HUES48 (cell line): ENCODE measurements at regions not wholly inside any gene's neighbourhood (a gene's known extent, or its start where the extent isn't known, plus 50 kb on each side); places are given as distances from the start of the nearest gene placed in this dataset.

Experiments
- H3K27ac ChIP-seq: one replicate; pipeline ENCODE4 v1.7.0; 2013; ENCODE audit warnings: low read depth, low read length, inconsistent platforms
- H3K27me3 ChIP-seq: 2 replicates; pipeline ENCODE4 v1.6.1; 2013; ENCODE audit warnings: mild to moderate bottlenecking, low read length; ENCODE audit not compliant: control insufficient read depth, insufficient read depth
- H3K36me3 ChIP-seq: 2 replicates; pipeline ENCODE4 v1.6.1; 2013; ENCODE audit warnings: low read length; ENCODE audit not compliant: control insufficient read depth, insufficient read depth
- H3K4me1 ChIP-seq: 2 replicates; pipeline ENCODE4 v1.6.1; 2013; ENCODE audit warnings: mild to moderate bottlenecking, low read length; ENCODE audit not compliant: control insufficient read depth, insufficient read depth
- H3K4me3 ChIP-seq: 2 replicates; pipeline ENCODE4 v1.5.1; 2013; ENCODE audit warnings: mild to moderate bottlenecking, low read depth, low read length
- H3K9ac ChIP-seq: 2 replicates; pipeline ENCODE4 v1.6.1; 2013; ENCODE audit warnings: mild to moderate bottlenecking, low read depth, low read length, moderate library complexity
- H3K9me3 ChIP-seq: 2 replicates; pipeline ENCODE4 v1.6.1; 2013; ENCODE audit warnings: low read length; ENCODE audit not compliant: control insufficient read depth, insufficient read depth

GRCh38 chr13:22265563-22265962 lies 594.7 kb downstream of the FGF9 start:
- H3K9me3 ChIP-seq, result no peaks in the 10 kb centered on the region
- no peaks in the 10 kb centered on the region for H3K4me1 ChIP-seq
- H3K27me3 ChIP-seq, result no peaks in the 10 kb centered on the region
- H3K4me3 ChIP-seq, result no peak overlapping the region
- H3K36me3 ChIP-seq, result no peaks in the 10 kb centered on the region
- no peak overlapping the region for H3K27ac ChIP-seq
- H3K9ac ChIP-seq, result no peak overlapping the region

- H3K9ac ChIP-seq, result no peak overlapping the region
- H3K36me3 ChIP-seq, result no peaks in the 10 kb centered on the region
- H3K4me1 ChIP-seq, result no peaks in the 10 kb centered on the region
- no peak overlapping the region for H3K4me3 ChIP-seq
- H3K9me3 ChIP-seq, result no peaks in the 10 kb centered on the region
- no peaks in the 10 kb centered on the region for H3K27me3 ChIP-seq
- no peak overlapping the region for H3K27ac ChIP-seq
These were observed 600.0 kb downstream of the FGF9 start for GRCh38 chr13:22270881-22271280.

GRCh38 chr13:22271903-22272302 lies 601.0 kb downstream of the FGF9 start:
- H3K4me1 ChIP-seq, result no peaks in the 10 kb centered on the region

GRCh38 chr13:22275393-22275792 lies 604.5 kb downstream of the FGF9 start:
- Histone ChIP-seq H3K27me3 (no peaks in the 10 kb centered on the region), H3K36me3 (no peaks in the 10 kb centered on the region), H3K9ac (no peak overlapping the region), H3K4me1 (no peaks in the 10 kb centered on the region), H3K9me3 (no peaks in the 10 kb centered on the region), H3K27ac (no peak overlapping the region), H3K4me3 (no peak overlapping the region)

More at GRCh38 chr13:22271903-22272302, 601.0 kb downstream of the FGF9 start:
- no peaks in the 10 kb centered on the region for H3K36me3 ChIP-seq
- no peak overlapping the region for H3K9ac ChIP-seq
- no peak overlapping the region for H3K4me3 ChIP-seq
- no peaks in the 10 kb centered on the region for H3K9me3 ChIP-seq
- H3K27ac ChIP-seq, result no peak overlapping the region
- H3K27me3 ChIP-seq, result no peaks in the 10 kb centered on the region

GRCh38 chr13:22276616-22277015 lies 605.7 kb downstream of the FGF9 start:
- Histone ChIP-seq H3K27ac (no peak overlapping the region), H3K36me3 (no peaks in the 10 kb centered on the region), H3K4me3 (no peak overlapping the region), H3K4me1 (no peaks in the 10 kb centered on the region), H3K27me3 (no peaks in the 10 kb centered on the region), H3K9ac (no peak overlapping the region), H3K9me3 (no peaks in the 10 kb centered on the region)

- Histone ChIP-seq H3K9me3 (no peaks in the 10 kb centered on the region), H3K4me1 (no peaks in the 10 kb centered on the region), H3K36me3 (no peaks in the 10 kb centered on the region), H3K4me3 (no peak overlapping the region), H3K27ac (no peak overlapping the region), H3K27me3 (no peaks in the 10 kb centered on the region), H3K9ac (no peak overlapping the region)
These were observed 607.6 kb downstream of the FGF9 start for GRCh38 chr13:22278336-22278929.

DNA sequence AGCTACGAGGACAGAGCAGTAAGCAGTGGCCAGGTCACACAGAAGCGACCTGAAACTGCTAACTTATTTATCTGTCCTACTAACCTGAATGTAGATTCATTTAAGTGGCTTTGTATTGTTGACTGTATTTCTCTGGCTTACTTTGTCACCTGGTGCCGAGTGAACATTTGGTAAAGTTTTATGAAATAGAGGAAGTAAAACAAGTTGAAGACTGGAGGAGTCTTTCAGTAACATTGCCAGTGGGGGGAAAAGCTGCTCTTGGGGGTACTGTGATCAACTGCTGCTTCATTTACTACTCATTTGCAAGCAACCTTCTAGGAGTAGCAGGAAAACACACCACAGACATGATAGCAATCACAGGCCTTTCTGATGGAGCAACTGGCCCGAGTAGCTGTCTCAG lies 615.0 kb downstream of the FGF9 start:
- H3K4me3 ChIP-seq, result no peak overlapping the region
- no peak overlapping the region for H3K27ac ChIP-seq
- H3K4me1 ChIP-seq, result no peaks in the 10 kb centered on the region
- H3K36me3 ChIP-seq, result no peaks in the 10 kb centered on the region
- no peak overlapping the region for H3K9ac ChIP-seq
- H3K27me3 ChIP-seq, result no peaks in the 10 kb centered on the region
- no peaks in the 10 kb centered on the region for H3K9me3 ChIP-seq

DNA sequence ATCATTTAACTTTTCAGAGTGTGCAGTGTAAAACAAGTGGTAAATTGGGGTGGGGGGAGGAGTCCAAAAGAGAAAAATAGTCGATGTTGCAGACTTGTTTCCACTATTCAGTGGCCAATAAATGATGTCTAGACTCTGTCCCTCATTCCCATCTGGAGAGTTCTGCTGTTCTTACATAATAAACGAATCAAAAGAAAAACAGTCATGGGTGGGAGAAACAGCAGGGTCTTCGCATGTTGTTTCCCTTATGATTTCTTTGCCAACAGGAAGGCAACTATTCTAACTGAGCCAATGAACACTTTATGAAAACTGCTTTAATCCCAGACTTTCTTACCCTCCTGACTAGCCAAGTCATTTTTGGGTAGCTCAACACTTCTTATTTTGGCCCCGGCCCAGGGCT lies 615.5 kb downstream of the FGF9 start:
- Histone ChIP-seq H3K4me3 (no peak overlapping the region), H3K27ac (no peak overlapping the region), H3K9ac (no peak overlapping the region), H3K4me1 (no peaks in the 10 kb centered on the region), H3K36me3 (no peaks in the 10 kb centered on the region), H3K27me3 (no peaks in the 10 kb centered on the region), H3K9me3 (no peaks in the 10 kb centered on the region)

DNA sequence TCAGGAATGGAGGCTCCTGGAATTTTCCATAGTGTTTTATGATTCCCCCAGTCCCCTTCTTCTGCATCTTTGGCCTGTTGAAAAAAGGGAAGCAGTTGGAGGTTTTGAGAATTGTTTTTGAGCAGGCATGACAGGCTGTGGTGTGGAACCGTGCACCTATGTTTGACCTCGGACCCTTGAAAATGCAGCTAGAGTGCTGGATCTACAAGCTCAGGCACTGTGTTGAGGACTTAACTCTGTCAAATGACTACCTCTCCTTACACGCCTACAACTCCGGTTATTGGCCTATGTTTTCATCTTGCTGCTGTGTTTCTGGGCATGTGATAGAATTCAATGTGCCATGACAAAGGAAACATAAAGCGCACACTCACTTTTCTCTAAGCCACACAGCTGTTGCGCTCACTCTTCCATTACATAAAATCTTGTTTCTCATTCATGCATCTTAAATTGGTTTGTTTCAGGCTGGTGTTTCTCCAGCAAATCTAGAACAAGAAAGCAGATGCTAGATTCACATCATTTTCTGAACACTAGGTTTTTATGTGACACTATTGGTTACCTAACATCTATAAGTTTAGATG lies 616.6 kb downstream of the FGF9 start:
- H3K9ac ChIP-seq, result no peak overlapping the region
- H3K36me3 ChIP-seq, result no peaks in the 10 kb centered on the region
- no peaks in the 10 kb centered on the region for H3K9me3 ChIP-seq
- H3K4me3 ChIP-seq, result no peak overlapping the region
- no peak overlapping the region for H3K27ac ChIP-seq
- H3K4me1 ChIP-seq, result no peaks in the 10 kb centered on the region
- no peaks in the 10 kb centered on the region for H3K27me3 ChIP-seq

- Histone ChIP-seq H3K36me3 (no peaks in the 10 kb centered on the region), H3K4me3 (no peak overlapping the region), H3K9me3 (no peaks in the 10 kb centered on the region), H3K27ac (no peak overlapping the region), H3K9ac (no peak overlapping the region), H3K27me3 (no peaks in the 10 kb centered on the region), H3K4me1 (no peaks in the 10 kb centered on the region)
These were observed 617.6 kb downstream of the FGF9 start for GRCh38 chr13:22288496-22288895.

DNA sequence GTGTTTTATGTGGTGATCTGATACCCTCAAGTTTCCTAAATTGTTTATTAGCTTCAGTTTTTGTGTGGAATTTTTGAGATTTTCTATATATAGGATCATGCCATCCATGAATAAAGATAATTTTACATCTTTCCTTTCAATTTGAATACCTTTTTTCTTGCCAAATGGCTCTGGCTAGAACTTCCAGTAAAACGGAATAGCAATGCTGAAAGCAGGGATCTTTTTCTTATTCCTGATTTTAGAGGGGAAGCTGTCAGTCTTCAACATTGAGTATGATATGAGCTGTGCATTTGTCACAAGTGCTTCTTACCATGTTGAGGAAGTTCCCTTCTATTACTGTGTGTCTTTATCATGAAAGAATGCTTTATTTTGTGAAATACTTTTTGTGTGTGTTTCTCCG lies 618.8 kb downstream of the FGF9 start:
- H3K36me3 ChIP-seq, result no peaks in the 10 kb centered on the region
- H3K27ac ChIP-seq, result no peak overlapping the region
- H3K9ac ChIP-seq, result no peak overlapping the region
- no peaks in the 10 kb centered on the region for H3K27me3 ChIP-seq
- H3K9me3 ChIP-seq, result no peaks in the 10 kb centered on the region
- H3K4me3 ChIP-seq, result no peak overlapping the region
- no peaks in the 10 kb centered on the region for H3K4me1 ChIP-seq
